Ectodermal cell (in vitro differentiated cells): ENCODE measurements at regions not wholly inside any gene's neighbourhood (a gene's known extent, or its start where the extent isn't known, plus 50 kb on each side); places are given as distances from the start of the nearest gene placed in this dataset.

ENCODE experiments used
- H3K27ac ChIP-seq: 2 replicates; pipeline ENCODE4 v1.7.0; 2013; ENCODE audit warnings: mild to moderate bottlenecking, low read depth, low read length; ENCODE audit not compliant: insufficient read depth, poor library complexity, severe bottlenecking
- H3K27me3 ChIP-seq: 2 replicates; pipeline ENCODE4 v1.7.0; 2013; ENCODE audit warnings: mild to moderate bottlenecking, low read length; ENCODE audit not compliant: insufficient read depth, control insufficient read depth, poor library complexity, severe bottlenecking
- H3K36me3 ChIP-seq: one replicate; pipeline ENCODE4 v1.7.0; 2013; ENCODE audit warnings: low read length; ENCODE audit not compliant: control insufficient read depth, insufficient read depth
- H3K4me1 ChIP-seq: one replicate; pipeline ENCODE4 v1.7.0; 2013; ENCODE audit warnings: low read length; ENCODE audit not compliant: control insufficient read depth, insufficient read depth
- H3K4me3 ChIP-seq: 2 replicates; pipeline ENCODE4 v1.7.0; 2013; ENCODE audit warnings: low read depth, low read length, control low read depth; ENCODE audit not compliant: insufficient read depth
- H3K9me3 ChIP-seq: 2 replicates; pipeline ENCODE4 v1.7.0; 2013; ENCODE audit warnings: mild to moderate bottlenecking, low read length, moderate library complexity; ENCODE audit not compliant: control insufficient read depth
- WGBS, 2 experiments: methylation state at CpG; one replicate each; pipeline ENCODE4 v1.1.7; 2013; ENCODE audit warnings: missing lambda C conversion rate in 2 of 2; 5-methylcytosine and 5-hydroxymethylcytosine counted together

GRCh38 chr3:76812649-76813242, 227.2 kb upstream of the ROBO2 start:
- H3K27ac ChIP-seq, result no peak overlapping the region
- WGBS, 2 experiments, result 96 to 100% methylated on average over 1 to 2 of the region's 2 CpGs
- no peaks in the 10 kb centered on the region for H3K9me3 ChIP-seq
- H3K4me1 ChIP-seq, result no peaks in the 10 kb centered on the region
- H3K4me3 ChIP-seq, result no peak overlapping the region
- H3K27me3 ChIP-seq, result no peaks in the 10 kb centered on the region
- no peaks in the 10 kb centered on the region for H3K36me3 ChIP-seq

DNA sequence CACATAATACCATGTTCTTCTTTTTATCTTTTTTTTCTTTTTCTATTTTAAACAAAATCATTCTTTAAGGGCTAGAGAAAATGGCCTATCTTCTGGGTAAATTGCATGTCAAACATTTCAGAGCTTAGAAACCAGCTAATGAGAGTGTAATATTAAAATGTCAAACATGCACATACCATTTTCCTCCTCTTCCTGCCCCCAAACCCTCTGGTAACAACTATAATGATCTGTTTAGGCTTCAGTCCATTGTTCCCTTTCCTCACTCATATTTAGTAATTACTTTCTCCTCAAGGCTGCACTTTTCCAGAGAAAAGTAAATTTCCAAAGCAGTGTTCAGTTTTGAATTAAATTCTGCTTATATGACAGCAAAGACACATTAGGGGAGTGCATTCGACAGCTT, 224.3 kb upstream of the ROBO2 start:
- Histone ChIP-seq H3K27ac (no peak overlapping the region), H3K4me1 (no peaks in the 10 kb centered on the region), H3K27me3 (no peaks in the 10 kb centered on the region), H3K36me3 (no peaks in the 10 kb centered on the region), H3K9me3 (no peaks in the 10 kb centered on the region), H3K4me3 (no peak overlapping the region)
- WGBS, 2 experiments, result 92 to 93% methylated on average over 1 of the region's 1 CpG

- Histone ChIP-seq H3K36me3 (no peaks in the 10 kb centered on the region), H3K4me3 (no peak overlapping the region), H3K27ac (no peak overlapping the region), H3K9me3 (no peaks in the 10 kb centered on the region), H3K4me1 (no peaks in the 10 kb centered on the region), H3K27me3 (no peaks in the 10 kb centered on the region)
- no CpG with 5 or more reads among the region's 1 CpG for WGBS, 2 experiments
Observed at GRCh38 chr3:76820481-76820880, 219.4 kb upstream of the ROBO2 start.

- H3K27me3 ChIP-seq, result no peaks in the 10 kb centered on the region
- H3K27ac ChIP-seq, result no peak overlapping the region
- H3K4me3 ChIP-seq, result no peak overlapping the region
- no peaks in the 10 kb centered on the region for H3K9me3 ChIP-seq
- H3K36me3 ChIP-seq, result no peaks in the 10 kb centered on the region
- 81 to 85% methylated on average over 6 of the region's 6 CpGs for WGBS, 2 experiments
- no peaks in the 10 kb centered on the region for H3K4me1 ChIP-seq
Observed at GRCh38 chr3:76824658-76825240, 215.2 kb upstream of the ROBO2 start.

GRCh38 chr3:76826861-76827260, 213.0 kb upstream of the ROBO2 start:
- H3K4me1 ChIP-seq, result no peaks in the 10 kb centered on the region
- no peaks in the 10 kb centered on the region for H3K36me3 ChIP-seq
- no peak overlapping the region for H3K27ac ChIP-seq
- WGBS, 2 experiments, result 94 to 96% methylated on average over 5 of the region's 5 CpGs
- H3K9me3 ChIP-seq, result no peaks in the 10 kb centered on the region
- H3K27me3 ChIP-seq, result no peaks in the 10 kb centered on the region
- H3K4me3 ChIP-seq, result no peak overlapping the region

DNA sequence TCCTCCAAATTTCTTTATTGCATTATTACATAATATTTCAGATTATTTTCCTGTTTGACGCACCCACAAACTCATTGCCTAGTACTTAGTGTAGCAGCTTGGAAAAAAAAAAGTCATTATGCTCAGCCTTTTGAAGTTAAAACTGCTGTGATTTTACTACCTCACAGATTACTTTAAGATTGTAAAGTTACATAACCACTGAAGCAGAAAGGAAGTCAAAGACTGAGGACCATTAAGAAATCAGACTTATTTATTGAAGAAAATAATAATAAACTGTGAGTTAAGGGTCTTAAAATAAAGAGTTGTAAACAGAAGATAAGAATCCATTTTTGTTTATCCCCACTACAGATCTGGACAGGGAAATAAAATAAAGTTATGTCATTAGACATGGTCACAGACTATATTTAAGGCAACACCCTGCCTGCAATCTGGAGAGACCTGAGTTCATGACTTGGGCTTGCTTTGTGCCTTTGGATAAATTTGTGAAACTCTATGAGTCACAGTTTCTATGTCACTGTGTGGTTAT, 212.1 kb upstream of the ROBO2 start:
- H3K27me3 ChIP-seq, result no peaks in the 10 kb centered on the region
- no peaks in the 10 kb centered on the region for H3K4me1 ChIP-seq
- no peak overlapping the region for H3K27ac ChIP-seq
- 100% methylated on average over 1 of the region's 1 CpG; no CpG with 5 or more reads in 1 of the 2 experiments for WGBS, 2 experiments
- no peak overlapping the region for H3K4me3 ChIP-seq
- H3K36me3 ChIP-seq, result no peaks in the 10 kb centered on the region
- H3K9me3 ChIP-seq, result no peaks in the 10 kb centered on the region

- Histone ChIP-seq H3K36me3 (no peaks in the 10 kb centered on the region), H3K4me3 (no peak overlapping the region), H3K27ac (no peak overlapping the region), H3K27me3 (no peaks in the 10 kb centered on the region), H3K4me1 (no peaks in the 10 kb centered on the region), H3K9me3 (no peaks in the 10 kb centered on the region)
- WGBS, 2 experiments, result 80 to 91% methylated on average over 3 of the region's 3 CpGs
Observed at GRCh38 chr3:76834657-76835056, 205.2 kb upstream of the ROBO2 start.

DNA sequence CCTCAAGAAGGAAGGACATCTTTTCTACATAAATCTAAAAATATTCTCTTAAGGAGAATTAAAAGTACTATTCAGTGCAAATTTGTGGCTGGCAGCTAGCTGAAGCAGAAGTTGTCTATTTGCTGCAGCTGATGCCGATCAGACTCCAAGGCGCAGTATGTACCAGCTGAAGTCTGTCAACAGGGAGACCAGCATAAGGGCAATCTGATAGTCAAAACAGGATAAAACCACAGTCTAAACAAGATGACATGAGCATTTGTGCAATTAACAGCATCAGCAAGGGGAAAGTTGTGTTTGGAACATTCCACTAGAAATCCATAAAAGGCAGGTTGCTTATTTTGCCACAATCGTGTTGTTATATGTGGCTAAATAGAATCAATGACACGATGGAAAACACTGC, 198.2 kb upstream of the ROBO2 start:
- Histone ChIP-seq H3K9me3 (no peaks in the 10 kb centered on the region), H3K27me3 (no peaks in the 10 kb centered on the region), H3K27ac (no peak overlapping the region), H3K4me3 (no peak overlapping the region), H3K36me3 (no peaks in the 10 kb centered on the region), H3K4me1 (no peaks in the 10 kb centered on the region)
- WGBS, 2 experiments, result 93 to 95% methylated on average over 4 of the region's 4 CpGs

GRCh38 chr3:76842216-76842615, 197.7 kb upstream of the ROBO2 start:
- no peaks in the 10 kb centered on the region for H3K9me3 ChIP-seq
- H3K27me3 ChIP-seq, result no peaks in the 10 kb centered on the region
- no peaks in the 10 kb centered on the region for H3K36me3 ChIP-seq
- H3K27ac ChIP-seq, result no peak overlapping the region
- no peak overlapping the region for H3K4me3 ChIP-seq
- H3K4me1 ChIP-seq, result no peaks in the 10 kb centered on the region
- WGBS, 2 experiments, result 90 to 91% methylated on average over 1 of the region's 1 CpG

DNA sequence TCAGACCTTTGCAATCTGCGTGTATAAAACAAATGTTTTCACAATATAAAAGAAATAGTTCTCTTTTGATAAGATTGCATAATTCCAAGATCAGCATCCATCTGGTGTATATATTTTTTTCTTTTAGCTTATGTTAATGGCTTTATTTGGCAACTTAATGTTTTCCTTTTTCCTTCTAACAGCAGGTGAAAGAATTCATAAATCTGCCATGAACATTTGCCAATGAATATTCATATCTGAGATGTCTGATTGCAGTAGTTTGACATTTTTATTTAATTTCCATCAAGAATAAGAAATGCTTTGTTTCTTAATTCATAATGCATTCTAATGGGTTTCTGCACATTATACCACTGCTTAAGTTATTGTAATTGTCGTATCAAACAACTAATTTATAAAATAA, 184.4 kb upstream of the ROBO2 start:
- H3K4me3 ChIP-seq, result no peak overlapping the region
- H3K36me3 ChIP-seq, result no peaks in the 10 kb centered on the region
- no peaks in the 10 kb centered on the region for H3K9me3 ChIP-seq
- no peaks in the 10 kb centered on the region for H3K4me1 ChIP-seq
- H3K27me3 ChIP-seq, result no peaks in the 10 kb centered on the region
- no CpG with 5 or more reads among the region's 2 CpGs for WGBS, 2 experiments
- H3K27ac ChIP-seq, result no peak overlapping the region
